ENCODE measurements at regions not wholly inside any gene's neighbourhood (a gene's known extent, or its start where the extent isn't known, plus 50 kb on each side); places are given as distances from the start of the nearest gene placed in this dataset.

- TF ChIP-seq, protein P1, sequence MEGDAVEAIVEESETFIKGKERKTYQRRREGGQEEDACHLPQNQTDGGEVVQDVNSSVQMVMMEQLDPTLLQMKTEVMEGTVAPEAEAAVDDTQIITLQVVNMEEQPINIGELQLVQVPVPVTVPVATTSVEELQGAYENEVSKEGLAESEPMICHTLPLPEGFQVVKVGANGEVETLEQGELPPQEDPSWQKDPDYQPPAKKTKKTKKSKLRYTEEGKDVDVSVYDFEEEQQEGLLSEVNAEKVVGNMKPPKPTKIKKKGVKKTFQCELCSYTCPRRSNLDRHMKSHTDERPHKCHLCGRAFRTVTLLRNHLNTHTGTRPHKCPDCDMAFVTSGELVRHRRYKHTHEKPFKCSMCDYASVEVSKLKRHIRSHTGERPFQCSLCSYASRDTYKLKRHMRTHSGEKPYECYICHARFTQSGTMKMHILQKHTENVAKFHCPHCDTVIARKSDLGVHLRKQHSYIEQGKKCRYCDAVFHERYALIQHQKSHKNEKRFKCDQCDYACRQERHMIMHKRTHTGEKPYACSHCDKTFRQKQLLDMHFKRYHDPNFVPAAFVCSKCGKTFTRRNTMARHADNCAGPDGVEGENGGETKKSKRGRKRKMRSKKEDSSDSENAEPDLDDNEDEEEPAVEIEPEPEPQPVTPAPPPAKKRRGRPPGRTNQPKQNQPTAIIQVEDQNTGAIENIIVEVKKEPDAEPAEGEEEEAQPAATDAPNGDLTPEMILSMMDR (IDR thresholded peaks at IDR 0.05) = no peak
- no peak for TF ChIP-seq POLR2A (IDR thresholded peaks at IDR 0.05)
Measured at GRCh38 chr10:78346721-78347120, 313.1 kb downstream of the RPS24 start.
